ENCODE measurements at regions not wholly inside any gene's neighbourhood (a gene's known extent, or its start where the extent isn't known, plus 50 kb on each side); places are given as distances from the start of the nearest gene placed in this dataset.
"Not testable (repeated sequence)": the region's sequence is repeated elsewhere in the genome, so short reads cannot be mapped to it uniquely, and the experiment has no call there.

DNA sequence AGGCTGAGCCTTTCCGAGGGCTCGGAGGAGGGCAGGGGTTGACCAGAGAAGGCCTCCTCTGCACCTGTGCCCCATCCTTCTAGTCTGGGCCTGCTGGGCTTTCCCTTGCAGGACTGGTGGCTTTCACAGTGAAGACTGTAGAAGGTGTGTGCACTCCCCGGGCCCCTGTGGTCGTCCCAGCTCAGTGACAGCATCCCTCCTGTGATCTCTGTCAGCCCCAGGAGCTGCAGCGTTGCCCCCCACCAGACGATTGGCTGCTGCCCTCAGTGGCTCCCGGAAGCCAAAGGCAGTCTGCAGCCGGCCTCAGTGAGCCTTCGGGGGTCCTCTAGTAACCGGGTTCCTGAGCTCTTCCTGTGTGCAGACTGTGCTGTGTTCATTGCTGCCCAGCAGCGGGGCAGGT is 69.4 kb upstream of the EN2 start:
- DNase-seq (ENCODE audit: missing footprints) (no peak), ATAC-seq (no peak)
- intact Hi-C loops (cut with DNase I): loop anchor here (10.0 kb wide), 1 partner anchor 136 kb away; no protein-coding TSS in a partner anchor

DNA sequence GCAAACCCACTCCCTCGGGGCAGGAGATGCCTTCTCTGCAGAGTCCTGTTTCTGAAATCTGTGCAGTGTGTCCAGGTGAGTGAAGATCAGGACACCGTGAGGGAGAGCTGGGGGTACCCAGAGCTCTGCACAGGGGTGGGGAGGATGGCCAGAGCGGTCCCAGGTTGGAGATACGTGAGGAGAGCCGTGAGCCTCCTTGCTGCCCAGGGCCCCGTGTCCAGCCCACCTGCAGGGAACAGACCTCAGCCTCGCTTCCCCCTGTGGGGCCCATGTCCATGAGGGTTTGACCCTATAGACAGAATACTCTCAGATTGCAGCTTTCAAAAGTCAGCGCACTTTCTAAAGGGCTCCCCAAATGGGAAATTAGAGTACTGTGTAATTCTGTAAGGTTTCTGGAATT is 66.5 kb upstream of the EN2 start:
- no peak for DNase-seq (ENCODE audit: missing footprints)

DNA sequence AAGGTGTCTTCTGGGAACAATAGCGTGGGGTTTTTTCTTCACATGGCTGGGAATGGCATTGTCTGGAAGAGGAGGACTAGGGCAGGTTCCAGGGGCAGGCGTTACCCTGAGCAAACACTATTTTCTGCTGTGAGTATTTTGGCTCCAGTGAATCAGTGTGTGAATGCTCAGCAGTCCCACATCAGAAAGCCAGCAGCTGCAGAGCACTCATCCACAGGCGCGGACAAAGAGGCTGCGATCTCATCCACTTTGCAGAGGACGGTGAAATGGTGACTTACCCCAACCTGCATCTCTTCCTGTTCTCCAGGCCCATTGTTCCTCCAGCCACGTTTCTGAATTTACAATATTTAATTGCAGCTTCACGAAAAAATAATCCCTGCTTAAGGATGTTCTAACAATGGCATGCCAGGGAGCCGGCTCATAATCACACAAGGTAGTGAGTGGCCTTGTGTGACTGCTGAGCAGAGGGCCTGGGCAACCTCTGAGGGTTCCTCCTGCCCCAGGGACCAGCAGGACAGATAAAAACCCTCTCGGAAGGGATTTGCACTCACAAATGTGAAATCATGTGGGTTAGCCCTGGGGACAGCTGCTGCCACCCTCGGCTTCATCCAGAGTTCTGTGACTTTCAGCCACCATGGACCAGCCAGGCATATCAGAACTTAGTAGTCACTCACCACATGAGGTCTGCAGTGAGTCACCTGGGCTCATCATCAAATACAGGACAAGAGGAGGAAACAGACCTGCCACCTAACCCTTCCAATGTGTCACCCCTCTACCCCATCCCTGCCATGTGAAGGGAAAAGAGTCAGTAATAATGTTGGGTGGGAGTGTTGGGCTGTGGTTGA is 65.0 kb upstream of the EN2 start:
- intact Hi-C loops (cut with DNase I): no loop called here
- no peak for ATAC-seq
- DNase-seq (ENCODE audit: missing footprints): no peak

More for the DNA sequence above, 66.5 kb upstream of the EN2 start:
- no peak for ATAC-seq
- intact Hi-C loops (cut with DNase I): no loop called here

GRCh38 chr7:155394413-155394812 is 63.5 kb upstream of the EN2 start:
- no peak for DNase-seq (ENCODE audit: missing footprints)
- intact Hi-C loops (cut with DNase I): no loop called here
- ATAC-seq: no peak

DNA sequence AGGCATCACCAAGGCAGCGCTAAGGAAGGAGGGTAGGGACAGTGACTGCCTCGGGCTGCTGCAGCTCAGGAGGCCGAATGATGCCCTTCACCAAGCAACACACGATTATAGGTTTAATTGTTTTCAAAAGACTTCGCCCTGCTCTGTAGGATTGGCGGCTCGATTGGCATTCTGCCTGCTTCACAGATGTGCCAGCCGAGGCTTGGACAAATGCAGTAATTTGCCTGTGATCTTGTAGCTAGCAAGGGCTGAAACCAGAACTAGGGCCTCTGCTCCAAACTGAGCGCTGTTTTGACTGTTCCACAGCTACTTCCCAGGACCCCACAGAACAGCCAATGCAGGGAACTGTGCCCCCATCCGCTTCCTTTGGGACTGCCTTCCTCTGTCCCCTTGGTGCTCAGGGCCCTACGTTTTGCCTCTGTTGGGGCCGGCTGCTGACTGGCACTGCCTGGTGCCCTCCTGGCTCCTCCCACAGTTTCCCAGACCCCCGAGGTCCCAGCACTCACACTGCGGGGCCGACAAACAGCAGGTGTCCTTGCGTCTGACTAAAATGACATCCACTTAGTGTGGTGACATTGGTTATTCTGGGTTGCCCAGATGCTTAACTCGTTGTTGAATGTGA is 62.6 kb upstream of the EN2 start:
- no peak for ATAC-seq

DNA sequence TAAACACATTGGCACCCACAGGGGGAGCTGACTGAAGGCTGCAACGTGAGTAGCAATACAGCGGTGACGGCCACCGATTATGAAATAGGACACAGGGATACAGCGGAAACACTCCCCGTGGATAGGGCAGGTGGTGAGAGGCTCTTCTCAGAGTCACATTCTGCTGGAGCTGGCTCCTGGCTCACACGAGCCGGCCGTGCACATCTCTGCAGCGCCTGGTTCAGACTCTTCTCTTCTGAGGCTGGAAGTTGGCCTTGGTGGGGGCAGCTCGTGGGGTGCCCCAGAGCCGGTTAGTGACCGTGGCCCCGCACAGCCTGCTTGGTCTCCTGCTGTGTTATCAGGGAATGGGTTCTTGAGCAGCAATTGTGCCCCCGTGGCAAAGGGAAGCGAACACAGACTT is 61.3 kb upstream of the EN2 start:
- DNase-seq (ENCODE audit: missing footprints): no peak
- no peak for ATAC-seq
- intact Hi-C loops (cut with DNase I): no loop called here

More for the DNA sequence above, 62.6 kb upstream of the EN2 start:
- DNase-seq (ENCODE audit: missing footprints): no peak
- intact Hi-C loops (cut with DNase I): no loop called here

- intact Hi-C loops (cut with DNase I); ATAC-seq; DNase-seq (ENCODE audit: missing footprints): not testable (repeated sequence)
Measured at GRCh38 chr7:155397758-155398714, 59.9 kb upstream of the EN2 start.

- no peak for DNase-seq (ENCODE audit: missing footprints)
- intact Hi-C loops (cut with DNase I): no loop called here
- ATAC-seq: no peak
Measured at GRCh38 chr7:155398944-155399343, 59.0 kb upstream of the EN2 start.

DNA sequence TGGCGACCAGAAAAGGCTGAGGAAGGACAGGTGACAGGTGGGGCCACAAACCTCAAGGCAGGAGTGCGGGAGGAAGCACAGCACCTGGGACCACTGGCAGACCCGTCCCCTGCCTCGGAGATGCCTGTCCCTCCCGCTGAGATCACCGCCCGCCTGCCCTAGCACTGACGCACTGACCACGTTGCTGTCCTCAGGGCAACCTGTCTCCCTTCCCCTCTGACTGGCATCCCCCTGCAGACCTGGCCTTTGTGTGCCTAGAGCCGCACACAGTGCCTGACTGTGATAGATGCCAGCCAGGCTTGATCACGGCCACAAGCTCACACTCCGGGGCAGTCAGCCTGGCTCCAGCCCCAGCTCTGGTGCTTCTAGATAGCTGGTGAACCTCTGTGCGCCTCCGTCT is 58.4 kb upstream of the EN2 start:
- intact Hi-C loops (cut with DNase I): no loop called here
- DNase-seq (ENCODE audit: missing footprints) (no peak), ATAC-seq (no peak)

DNA sequence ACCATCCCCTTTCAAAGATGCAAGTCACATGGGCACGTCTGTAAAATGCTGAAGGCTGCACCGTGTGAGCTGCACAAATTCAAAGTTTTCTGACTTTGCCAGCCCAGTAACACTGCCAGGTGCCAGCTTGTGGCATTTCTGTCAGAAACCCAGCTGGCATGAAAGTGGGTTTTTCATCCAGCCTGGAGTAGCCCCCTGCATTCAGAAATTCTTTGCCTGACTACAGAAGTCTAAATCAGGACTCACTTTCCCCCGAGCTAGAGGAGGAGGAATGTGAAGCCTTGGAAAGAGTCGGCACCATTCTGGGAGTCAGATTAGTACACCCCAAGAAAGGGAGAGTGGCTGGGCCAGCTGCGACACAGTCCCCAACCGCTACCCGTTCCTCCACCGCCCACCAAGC is 56.7 kb upstream of the EN2 start:
- no peak for DNase-seq (ENCODE audit: missing footprints)
- intact Hi-C loops (cut with DNase I): no loop called here
- no peak for ATAC-seq

- DNase-seq (ENCODE audit: missing footprints) (no peak), ATAC-seq (no peak)
- intact Hi-C loops (cut with DNase I): no loop called here
Measured at GRCh38 chr7:155401884-155402283, 56.0 kb upstream of the EN2 start.

- intact Hi-C loops (cut with DNase I): no loop called here
- ATAC-seq (no peak), DNase-seq (ENCODE audit: missing footprints) (no peak)
Measured at GRCh38 chr7:155402941-155403340, 55.0 kb upstream of the EN2 start.

GRCh38 chr7:155404976-155405375 is 53.0 kb upstream of the EN2 start:
- intact Hi-C loops (cut with DNase I): no loop called here
- ATAC-seq: no peak
- no peak for DNase-seq (ENCODE audit: missing footprints)

DNA sequence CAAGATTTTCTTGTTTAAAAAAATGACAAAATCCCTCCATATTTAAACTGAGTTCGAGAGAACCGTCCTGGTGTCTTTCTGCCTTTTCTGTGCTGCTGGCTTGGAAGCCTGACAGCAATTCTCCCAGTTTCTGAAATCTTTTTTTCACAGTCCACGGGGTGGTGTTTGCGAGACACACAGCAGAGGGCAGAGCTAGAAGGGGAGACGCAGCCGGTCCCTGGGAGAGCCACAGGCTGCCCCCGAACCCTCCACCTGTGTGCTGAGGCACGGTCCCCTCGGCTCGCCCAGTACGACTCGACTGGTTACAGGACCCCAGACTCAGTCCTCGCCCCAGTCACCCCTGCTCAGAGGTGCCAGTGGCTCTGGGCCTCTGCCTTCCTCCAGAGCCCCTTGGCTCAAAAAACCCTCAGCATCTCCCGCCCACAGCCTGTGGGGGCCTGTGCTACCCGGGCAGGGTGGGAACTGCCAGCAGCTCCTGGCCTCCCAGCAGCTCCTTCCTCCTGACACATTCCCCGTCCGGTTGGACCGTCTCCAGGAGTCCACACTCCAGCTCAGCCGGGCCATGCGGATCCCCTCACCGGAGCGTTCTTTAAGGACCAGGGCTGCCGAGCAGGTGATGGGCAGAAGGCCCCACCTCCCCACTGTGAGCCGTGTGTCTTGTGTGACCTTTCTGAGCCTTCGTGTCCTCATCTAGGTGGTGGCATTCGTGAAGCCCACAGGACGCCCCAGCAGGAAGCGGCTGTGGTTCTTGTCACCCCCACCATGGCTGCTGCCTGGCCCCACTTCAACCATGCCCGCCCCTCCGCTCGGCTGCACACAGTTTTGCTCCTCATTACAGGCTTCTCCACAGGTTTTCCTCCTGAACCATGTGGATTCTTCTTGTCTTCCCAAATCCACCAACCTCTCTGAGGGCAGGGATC is 52.3 kb upstream of the EN2 start:
- intact Hi-C loops (cut with DNase I): no loop called here
- no peak for ATAC-seq
- no peak for DNase-seq (ENCODE audit: missing footprints)

GRCh38 chr7:155407799-155408198 is 50.1 kb upstream of the EN2 start:
- DNase-seq (ENCODE audit: missing footprints) (no peak), ATAC-seq (no peak)
- intact Hi-C loops (cut with DNase I): no loop called here

All from Right ventricle myocardium inferior (tissue), 1 donor.